ENCODE measurements at regions not wholly inside any gene's neighbourhood (a gene's known extent, or its start where the extent isn't known, plus 50 kb on each side); places are given as distances from the start of the nearest gene placed in this dataset.

DNA sequence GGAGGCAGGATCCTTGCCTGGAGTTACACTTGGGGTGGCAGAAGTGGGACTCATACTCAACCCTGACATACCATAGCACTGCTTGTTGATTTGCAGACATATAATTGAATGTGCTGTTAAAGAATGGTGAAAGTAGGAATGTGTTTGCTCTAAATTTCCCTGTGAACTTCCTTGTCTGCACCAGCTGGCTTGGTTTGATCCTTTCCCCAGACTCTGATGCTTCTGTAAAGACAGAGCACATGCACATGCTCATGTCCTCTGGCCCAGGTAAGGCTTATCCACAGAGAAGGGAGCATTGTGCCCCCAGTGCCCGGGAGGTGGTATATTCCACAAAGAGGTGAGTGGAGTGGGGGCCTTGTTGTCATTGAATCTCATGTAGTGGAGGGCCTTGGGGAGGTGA, 138.0 kb upstream of the STC2 start:
- TF ChIP-seq, protein P1, sequence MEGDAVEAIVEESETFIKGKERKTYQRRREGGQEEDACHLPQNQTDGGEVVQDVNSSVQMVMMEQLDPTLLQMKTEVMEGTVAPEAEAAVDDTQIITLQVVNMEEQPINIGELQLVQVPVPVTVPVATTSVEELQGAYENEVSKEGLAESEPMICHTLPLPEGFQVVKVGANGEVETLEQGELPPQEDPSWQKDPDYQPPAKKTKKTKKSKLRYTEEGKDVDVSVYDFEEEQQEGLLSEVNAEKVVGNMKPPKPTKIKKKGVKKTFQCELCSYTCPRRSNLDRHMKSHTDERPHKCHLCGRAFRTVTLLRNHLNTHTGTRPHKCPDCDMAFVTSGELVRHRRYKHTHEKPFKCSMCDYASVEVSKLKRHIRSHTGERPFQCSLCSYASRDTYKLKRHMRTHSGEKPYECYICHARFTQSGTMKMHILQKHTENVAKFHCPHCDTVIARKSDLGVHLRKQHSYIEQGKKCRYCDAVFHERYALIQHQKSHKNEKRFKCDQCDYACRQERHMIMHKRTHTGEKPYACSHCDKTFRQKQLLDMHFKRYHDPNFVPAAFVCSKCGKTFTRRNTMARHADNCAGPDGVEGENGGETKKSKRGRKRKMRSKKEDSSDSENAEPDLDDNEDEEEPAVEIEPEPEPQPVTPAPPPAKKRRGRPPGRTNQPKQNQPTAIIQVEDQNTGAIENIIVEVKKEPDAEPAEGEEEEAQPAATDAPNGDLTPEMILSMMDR (IDR thresholded peaks at IDR 0.05), result no peak
- TF ChIP-seq POLR2A (IDR thresholded peaks at IDR 0.05), result no peak
